ENCODE measurements at regions not wholly inside any gene's neighbourhood (a gene's known extent, or its start where the extent isn't known, plus 50 kb on each side); places are given as distances from the start of the nearest gene placed in this dataset.

- TF ChIP-seq CTCF (conservative IDR thresholded peaks at IDR 0.05; ENCODE audit: low read depth): no peak
- no peak overlapping the region for H3K27ac ChIP-seq
- POLR2A ChIA-PET (ENCODE audit: low non-redundant PET): no interaction called here
- DNase-seq (ENCODE audit: low spot score): no peak
- CTCF ChIA-PET: no interaction called here
Observed at GRCh38 chr9:75390951-75391350, 302.6 kb downstream of the OSTF1 start.

GRCh38 chr9:75391497-75391896 is 303.2 kb downstream of the OSTF1 start:
- POLR2A ChIA-PET (ENCODE audit: low non-redundant PET): no interaction called here

GRCh38 chr9:75395336-75395735 is 307.0 kb downstream of the OSTF1 start:
- ChIA-PET POLR2A (ENCODE audit: low non-redundant PET) (no interaction called here), CTCF (interaction anchor here (0.6 kb wide), 2 partner anchors 110 to 130 kb away, joined by 3 read pairs; no protein-coding TSS in a partner anchor)
- TF ChIP-seq CTCF (conservative IDR thresholded peaks at IDR 0.05; ENCODE audit: low read depth): no peak
- DNase-seq (ENCODE audit: low spot score): no peak
- H3K27ac ChIP-seq: no peak overlapping the region

More at GRCh38 chr9:75391497-75391896, 303.2 kb downstream of the OSTF1 start:
- DNase-seq (ENCODE audit: low spot score): no peak
- CTCF ChIA-PET: no interaction called here
- TF ChIP-seq CTCF (conservative IDR thresholded peaks at IDR 0.05; ENCODE audit: low read depth): no peak
- no peak overlapping the region for H3K27ac ChIP-seq

- no peak for TF ChIP-seq CTCF (conservative IDR thresholded peaks at IDR 0.05; ENCODE audit: low read depth)
- POLR2A ChIA-PET (ENCODE audit: low non-redundant PET): no interaction called here
- CTCF ChIA-PET: no interaction called here
- DNase-seq (ENCODE audit: low spot score): no peak
- no peak overlapping the region for H3K27ac ChIP-seq
Observed at GRCh38 chr9:75397836-75398235, 309.5 kb downstream of the OSTF1 start.

GRCh38 chr9:75408391-75408790 is 320.1 kb downstream of the OSTF1 start:
- no peak overlapping the region for H3K27ac ChIP-seq
- no peak for TF ChIP-seq CTCF (conservative IDR thresholded peaks at IDR 0.05; ENCODE audit: low read depth)
- ChIA-PET CTCF (no interaction called here), POLR2A (ENCODE audit: low non-redundant PET) (no interaction called here)
- DNase-seq (ENCODE audit: low spot score): no peak

GRCh38 chr9:75410405-75410804 is 322.1 kb downstream of the OSTF1 start:
- H3K27ac ChIP-seq: no peak overlapping the region
- ChIA-PET POLR2A (ENCODE audit: low non-redundant PET) (no interaction called here), CTCF (no interaction called here)
- TF ChIP-seq CTCF (conservative IDR thresholded peaks at IDR 0.05; ENCODE audit: low read depth): no peak
- no peak for DNase-seq (ENCODE audit: low spot score)

All from RWPE1 (cell line).